CD4-positive, alpha-beta T cell treated with Interleukin-21 for 1 hour (primary cell): ENCODE measurements at regions not wholly inside any gene's neighbourhood (a gene's known extent, or its start where the extent isn't known, plus 50 kb on each side); places are given as distances from the start of the nearest gene placed in this dataset.
"Not testable (repeated sequence)": the region's sequence is repeated elsewhere in the genome, so short reads cannot be mapped to it uniquely, and the experiment has no call there.

ENCODE experiments used
- DNase-seq: peaks from one replicate; pipeline ENCODE4 v3.0.0-alpha.2; 2020

DNA sequence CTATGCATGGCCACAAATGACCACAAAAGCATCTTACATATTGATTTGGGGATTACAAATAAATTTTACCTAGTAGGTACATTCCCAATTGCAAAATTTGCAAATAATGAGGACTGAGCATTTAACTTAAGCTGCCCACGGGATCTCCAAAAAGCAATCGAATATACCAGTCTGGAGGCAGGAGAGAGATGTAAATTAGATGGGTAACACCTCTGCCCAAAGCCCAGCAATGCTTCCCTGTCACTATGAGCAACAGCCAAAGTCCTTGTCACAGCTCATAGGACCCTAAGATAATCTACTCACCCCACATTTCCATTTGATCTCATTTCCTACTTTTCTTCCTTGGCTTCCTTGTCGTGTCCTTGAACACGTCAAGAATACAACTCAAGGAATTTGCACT is 172.2 kb downstream of the SUCLG1 start:
- DNase-seq = no peak

DNA sequence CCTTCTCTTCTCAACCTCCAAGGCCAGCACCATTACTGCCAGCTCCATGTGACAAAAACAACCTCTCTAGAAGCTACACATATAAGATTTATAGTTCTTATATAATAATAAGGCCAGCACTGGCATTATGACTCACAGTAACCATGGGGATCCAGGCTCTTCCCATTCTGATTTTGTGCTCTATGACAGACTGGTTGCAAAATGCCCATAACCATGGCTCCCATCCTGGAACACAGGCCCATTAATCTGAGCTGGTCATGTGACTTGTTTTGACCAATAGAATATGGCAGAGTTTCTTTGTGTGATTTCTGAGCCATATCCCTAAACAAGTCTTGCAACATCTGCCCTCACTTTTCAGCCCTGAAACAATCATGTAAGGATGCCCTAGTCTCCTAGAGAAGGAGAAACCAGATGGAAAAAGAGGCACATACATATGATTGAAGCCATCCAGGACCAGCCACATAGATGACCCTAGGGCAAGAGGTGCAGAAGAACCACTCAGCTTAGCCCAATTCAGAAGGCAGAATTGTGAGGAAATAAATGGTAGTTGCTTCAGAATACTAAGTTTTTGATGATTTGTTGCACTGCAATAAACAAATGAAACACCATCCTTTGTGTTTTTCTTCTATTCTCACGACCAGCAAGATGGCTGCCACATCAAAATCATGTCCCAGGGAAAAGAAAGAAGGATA is 173.9 kb downstream of the SUCLG1 start:
- DNase-seq = no peak

DNA sequence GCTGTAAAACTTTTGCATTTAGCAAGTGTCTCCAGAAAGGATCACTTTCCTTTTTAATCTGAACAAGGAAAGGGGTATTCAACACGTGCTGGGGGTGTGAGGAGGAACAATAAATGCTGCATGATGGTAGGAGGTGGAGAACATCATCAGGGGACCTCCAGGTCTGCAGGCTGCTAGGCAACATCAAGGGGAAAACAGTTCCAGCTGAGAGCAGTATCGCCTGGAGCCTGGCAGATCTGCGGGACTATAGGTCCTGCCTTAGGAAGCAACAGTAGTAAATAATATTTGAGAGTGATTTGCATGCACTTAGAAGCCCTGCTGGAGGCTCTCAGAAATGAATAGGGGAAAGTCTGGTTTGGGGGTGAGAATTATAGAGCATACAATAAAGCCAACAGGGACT is 175.6 kb downstream of the SUCLG1 start:
- DNase-seq = no peak

DNA sequence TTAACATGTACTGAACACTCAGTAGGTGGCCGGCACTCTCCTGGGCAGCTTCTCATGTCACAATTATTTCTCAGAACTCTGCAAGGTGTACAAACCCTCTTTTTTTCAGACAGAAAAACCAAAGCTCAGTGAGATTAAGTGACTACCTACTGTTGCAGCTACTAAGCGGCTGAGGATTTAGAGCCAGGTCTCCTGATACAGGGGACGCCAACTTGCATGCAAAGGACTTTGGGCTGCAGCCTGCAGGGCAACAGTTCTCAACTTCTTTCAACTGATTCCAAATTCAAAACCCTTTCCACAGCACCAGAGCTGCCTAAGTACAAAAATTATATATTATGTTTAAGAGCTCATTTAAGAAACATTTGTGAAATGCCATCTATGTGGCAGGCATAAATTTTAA is 177.6 kb downstream of the SUCLG1 start:
- DNase-seq = no peak

DNA sequence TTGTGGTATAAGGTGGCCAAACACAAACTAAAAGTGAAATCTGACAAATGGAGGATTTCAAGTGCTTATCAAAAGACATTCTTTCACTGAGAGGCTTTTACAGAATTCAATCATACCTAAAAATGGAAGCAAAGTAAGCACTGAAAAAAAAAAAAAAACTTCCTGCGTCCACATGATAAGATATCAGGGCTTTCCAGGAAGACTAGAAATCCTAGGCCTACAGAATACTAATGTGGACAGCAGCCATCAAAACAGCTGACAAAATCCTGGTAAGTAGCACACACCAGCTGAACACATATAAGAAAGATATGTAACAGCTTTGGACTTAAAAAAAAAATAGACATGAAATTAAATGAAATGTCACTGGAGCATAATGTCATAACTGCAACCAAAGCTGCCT is 178.2 kb downstream of the SUCLG1 start:
- no peak for DNase-seq

DNA sequence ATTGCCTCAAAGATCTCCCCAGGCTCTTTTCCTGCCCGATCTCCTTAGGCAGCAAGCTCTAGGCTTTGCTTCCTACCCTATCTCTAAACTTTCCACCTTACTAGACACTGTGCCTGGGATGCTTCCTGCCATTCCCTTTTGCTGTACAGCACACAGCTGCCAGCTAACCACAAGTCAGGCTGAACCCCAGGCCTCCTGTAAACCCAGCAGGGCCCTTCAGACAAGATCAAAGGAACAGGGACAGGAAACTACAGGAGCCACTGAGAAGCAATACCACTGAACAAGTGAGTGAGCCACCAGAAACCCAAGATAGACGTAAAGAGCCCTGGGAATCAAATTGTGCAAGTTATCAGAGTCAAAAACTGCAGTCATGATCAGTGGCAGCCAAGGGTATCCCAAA is 180.7 kb downstream of the SUCLG1 start:
- no peak for DNase-seq

DNA sequence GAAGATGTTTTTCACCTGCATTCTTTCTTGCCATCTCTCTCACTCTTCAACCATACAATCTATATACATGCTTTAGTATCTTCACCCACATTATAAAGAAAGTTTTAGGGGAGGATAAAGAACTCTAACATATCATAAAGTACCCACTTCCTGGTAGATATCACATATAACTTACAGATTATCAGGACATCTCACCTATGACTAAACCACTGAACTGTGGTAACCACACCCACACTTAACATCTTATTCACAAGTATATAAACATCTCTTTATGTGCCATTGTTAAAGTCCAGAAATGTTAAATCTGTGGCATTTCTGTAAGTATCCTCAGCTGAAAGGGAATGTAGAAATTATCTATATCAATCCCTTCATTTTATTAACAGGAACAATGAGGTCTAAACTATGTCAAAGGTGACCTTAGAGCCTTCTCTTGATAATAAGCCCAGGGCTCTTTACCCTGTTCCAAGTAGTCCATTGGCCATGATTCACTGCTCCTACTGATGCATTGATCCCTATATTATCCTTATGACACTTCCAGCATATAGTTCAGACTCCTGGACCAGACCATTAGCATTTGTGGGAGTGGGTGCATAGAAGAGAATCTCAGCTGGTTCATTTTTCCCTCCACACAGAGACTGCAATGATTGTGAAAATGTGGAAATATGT is 182.4 kb downstream of the SUCLG1 start:
- DNase-seq = no peak

DNA sequence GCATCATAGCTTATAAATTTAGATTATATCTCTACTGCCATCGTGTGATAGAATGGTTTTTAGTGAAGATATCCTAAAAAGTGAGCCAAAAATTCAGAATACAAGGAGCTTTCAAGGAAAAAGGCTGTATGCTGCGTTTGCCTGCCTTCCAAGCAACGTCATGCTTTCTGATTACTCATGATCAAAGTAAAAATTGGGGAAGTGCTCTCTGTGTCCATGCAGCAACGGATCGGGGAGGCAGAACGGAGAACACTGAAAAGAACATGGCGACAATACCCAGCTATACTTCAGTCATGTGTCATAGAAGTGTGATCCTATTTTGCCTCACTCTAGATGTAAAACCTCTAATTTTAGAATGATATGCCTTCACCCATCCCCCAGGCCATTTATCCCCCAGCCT is 185.7 kb downstream of the SUCLG1 start:
- no peak for DNase-seq

DNA sequence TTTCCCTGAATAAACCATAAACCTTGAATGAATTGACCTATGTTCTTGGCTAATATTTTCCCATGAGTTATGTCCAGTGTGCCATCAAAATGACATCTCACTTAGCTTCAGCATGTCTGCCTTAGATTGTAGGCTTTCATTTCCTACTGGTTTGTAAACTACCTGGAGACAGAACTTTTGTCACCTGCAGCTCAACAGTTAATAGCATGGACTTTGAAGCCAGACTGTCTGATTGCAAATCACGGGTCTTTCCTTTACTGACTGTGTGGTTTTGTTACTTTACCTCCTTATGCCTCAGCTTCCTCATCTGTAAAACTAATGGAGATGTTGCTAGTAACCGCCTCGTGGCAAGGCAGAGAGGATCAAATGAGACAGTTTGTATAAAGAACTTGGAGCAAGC is 187.1 kb downstream of the SUCLG1 start:
- DNase-seq = no peak

DNA sequence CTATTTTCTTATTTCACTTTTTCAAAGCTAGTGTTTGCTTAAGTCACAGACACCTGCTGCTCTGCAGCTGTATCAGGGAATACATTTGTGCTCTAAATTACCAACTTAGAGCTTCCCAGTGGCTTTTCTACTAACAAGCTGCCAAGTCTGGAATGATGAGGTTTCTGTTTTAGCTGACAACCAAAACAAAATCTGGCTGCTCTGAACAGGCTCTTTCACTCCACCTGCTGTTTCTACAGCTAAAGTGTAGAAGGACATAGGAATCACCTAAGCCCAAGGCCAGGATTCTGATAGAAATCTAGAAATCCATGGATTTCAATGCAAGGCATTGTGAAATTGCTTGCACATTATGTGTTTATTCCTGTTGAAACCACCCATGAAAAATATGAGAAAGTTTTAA is 201.2 kb downstream of the SUCLG1 start:
- DNase-seq = no peak

DNA sequence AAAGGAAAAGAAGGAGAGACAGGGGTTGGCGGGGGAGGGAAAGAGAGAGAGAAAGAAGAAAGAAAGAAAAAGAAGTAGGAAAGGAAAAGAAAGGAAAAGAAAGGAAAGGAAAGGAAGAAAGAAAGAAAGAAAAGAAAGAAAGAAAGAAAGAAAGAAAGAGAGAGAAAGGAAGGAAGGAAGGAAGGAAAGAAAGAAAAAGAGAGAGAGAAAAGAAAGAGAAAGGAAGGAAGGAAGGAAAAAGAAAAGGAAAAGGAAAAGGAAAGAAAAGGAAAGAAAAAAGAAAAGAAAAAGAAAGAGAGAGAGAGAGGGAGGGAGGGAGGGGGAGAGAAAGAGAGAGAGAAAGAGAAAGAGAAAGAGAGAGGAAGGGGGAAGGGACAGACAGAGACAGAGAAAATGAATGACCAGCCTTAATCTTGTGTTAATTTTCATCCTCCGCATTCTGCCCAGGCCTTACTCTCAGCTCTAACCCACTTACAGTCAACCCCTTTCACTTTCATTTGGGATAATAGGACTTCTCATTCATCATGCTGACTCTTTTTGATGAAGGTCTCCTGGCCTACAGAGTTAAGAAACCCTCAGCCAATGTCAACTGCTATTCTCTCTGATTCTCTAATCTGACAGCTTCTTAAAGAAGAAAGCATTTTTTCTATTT is 207.3 kb downstream of the SUCLG1 start:
- no peak for DNase-seq

DNA sequence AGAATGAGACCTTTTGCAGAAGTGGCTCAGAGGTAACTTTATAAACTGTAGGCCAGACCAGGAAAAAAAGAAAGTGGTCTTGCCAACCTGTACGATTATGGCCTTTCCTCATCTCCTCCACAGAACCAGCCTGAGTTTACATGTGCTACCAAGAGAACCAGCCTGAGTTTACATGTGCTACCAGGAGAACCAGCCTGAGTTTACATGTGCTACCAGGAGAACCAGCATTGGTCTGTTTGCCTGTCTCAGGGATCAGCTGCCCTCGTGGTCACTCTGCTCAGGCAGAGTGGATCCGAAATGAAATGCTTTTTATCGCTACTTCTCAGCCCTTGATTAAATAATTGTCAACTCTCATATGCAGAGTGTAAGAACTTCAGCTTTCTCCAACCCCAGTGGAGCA is 209.9 kb downstream of the SUCLG1 start:
- DNase-seq = no peak

DNA sequence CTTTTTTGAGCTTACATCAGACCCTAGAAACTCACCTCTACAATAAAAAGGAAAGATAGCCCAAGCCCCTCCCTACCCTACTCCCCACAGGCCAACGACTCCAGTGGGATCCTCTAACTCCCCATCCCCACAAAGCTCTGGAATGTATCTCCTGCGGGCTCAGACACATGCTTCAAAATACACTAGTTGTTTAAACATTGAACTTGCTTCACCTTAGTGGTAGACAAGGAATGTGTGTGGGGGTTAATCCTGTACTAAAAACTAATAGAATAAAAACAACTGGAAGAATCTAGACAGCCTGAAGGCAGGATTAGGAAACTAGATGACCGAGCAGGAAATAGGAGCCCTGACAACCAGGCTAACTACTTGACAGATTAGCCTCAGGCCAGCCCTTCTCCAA is 211.5 kb downstream of the SUCLG1 start:
- DNase-seq = no peak

DNA sequence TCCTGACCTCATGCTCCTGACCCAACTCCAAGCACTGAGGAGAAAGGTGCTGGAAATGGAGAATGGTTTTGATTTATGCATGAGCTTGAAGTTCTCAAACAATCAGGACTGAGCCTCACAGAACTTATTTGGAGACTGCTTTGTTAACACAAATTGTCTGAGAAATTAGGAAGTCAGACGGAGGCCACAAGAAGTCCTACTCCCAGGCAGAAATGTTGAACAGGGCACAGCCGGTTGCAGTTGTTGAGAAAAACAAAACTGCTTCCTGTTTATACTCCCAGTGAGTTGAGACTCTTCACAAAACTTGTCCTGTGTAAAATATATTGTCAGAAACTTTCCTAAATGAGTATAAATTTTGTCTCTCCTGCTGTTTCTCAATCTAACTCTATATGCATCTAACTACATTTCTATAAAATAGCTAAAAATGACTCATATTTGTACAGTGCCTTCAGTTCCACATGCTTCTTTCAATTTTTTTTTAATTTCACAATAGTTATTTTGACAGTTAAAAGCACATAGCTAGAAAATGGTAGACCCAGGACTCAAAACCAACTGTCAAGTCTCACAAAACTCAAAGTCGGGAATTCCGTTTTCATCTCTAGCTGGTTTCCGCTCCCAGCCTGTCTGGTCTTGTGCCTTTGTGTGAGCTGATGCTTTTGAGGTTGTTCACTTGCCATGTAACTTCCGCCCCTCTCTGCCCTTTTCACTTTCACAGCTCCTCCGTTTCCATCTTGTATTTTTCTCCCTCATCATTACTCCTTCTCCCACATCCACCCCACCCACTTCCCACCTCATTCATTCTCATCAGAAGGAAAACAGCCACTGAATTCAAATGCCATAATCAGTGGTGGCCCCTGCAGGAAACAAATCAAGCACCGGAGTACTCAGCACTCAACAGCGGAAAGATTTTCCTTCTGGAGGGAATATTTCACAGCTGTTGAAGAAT is 215.0 kb downstream of the SUCLG1 start:
- no peak for DNase-seq

DNA sequence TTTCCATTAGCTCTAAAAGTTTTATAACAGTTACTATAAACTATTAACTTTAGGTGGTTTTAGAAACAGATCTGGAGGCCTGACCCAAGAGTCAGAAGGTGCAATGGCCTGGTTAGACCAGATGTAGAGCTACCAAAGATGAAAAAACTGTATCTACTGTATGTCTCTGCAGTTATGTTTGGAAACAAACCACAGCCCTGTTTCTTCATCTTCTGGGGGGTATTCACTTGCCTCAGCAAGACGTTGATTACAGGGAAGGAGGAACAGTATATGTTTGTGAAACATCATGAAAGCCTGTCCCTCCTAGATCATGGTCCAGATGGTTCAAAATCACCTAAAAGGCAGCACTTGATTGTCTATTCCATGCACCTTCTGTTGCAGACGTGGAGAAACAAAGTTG is 220.2 kb downstream of the SUCLG1 start:
- DNase-seq = no peak

DNA sequence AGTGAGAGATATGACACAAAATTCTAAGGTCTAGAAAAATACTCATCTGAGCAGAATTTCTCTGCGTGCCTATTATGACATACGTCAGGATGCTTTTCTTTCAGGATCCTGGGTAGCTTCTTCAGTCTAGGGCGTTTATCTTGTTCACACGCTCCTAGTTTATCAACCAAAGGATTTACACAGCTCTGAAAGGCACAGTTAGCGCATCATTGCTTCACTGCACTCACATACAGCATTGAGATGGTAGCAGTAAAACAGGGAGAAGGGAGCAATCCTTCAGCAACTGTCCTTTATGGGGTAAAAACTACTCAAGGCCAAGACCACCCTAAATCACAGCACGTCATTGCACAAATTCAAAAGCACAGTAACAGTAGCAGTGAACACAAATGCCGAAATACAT is 222.8 kb downstream of the SUCLG1 start:
- DNase-seq = no peak

DNA sequence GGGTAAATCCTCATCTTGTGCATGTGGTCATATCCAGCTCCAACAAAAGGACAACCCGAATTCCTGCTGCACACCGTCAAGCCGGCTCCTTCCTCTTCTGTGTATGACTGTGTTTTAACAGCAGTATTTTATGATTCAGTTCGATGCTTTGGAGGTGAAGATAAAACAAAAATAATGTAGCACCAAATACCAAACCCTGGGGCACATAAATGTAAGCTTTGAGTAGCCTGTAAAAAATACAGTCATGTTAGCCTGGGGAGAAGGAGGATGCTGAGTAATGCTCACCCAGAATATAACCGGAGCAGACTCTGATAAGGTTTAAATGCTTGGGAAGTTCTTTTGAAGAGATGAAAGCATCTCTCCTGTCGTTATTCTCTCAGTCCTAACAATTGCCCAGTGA is 225.0 kb downstream of the SUCLG1 start:
- DNase-seq = no peak

DNA sequence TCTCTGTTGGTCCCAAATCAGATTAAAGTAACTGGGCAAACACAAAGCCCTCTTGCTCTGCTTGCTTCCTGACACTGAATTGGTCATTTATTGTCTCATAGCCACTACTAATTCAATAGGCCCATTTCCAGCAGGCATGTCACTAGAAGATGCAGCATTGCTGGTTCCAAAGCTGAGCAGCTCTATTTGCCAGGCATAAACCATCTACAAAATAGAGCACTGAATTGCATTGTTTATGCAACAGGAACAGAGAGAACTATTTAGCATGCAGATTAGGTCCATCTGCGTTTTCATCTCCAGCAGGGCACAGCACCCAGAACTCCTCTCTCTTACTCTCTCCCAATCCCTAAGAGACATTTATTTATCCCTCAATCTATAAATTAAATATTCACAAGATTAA is 227.6 kb downstream of the SUCLG1 start:
- DNase-seq = no peak

DNA sequence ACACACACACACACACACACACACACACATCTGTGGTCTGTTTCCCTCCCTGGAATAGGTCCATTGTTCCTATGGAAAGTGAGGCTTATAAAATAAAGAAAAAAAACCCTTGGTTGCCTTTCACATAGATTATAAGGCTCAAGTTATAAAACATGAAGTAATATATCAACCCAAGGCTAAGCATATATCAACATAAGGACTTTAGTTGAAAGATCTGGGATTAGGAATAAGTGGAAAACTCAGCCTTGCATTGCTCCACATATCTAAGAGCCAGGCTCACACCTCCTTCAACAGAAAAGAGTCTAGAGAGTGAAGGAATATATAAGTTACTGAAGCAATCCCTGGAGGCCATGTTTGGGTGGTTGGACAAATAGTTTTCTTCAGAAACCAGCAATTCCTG is 235.0 kb downstream of the SUCLG1 start:
- no peak for DNase-seq

DNA sequence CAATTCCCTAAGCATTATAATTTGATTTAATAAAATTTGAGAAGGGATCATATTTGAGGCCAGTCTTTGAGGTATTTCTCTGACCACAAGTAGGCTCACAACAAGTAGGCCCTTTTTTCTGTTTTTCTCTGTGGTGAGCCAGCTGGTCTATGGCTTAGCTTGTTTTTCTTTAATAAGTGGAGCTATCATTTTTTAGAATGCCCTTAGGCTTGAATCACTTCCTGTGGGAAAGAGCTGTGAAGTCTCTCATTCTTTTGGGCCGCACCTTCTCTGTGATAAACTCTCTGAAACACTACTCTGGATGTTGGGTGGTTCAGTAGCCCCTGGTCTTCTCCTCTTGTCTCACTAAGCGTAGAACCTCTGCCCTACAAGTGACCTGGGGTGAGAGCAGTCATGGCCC is 235.9 kb downstream of the SUCLG1 start:
- no peak for DNase-seq

DNA sequence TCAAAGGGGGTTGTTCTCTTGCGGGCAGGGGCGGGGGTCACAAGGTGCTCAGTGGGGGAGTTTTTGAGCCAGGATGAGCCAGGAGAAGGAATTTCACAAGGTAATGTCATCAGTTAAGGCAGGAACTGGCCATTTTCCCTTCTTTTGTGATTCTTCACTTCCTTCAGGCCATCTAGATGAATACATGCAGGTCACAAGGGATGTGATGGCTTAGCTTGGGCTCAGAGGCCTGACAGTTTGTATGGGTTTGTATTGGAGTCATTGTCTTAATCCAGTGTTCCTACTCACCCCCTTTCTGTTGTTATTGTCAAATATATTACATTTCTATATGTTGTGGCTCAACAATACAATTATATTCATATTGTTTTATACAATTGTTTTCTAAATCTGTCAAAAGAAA is 238.0 kb downstream of the SUCLG1 start:
- DNase-seq = not testable (repeated sequence)

DNA sequence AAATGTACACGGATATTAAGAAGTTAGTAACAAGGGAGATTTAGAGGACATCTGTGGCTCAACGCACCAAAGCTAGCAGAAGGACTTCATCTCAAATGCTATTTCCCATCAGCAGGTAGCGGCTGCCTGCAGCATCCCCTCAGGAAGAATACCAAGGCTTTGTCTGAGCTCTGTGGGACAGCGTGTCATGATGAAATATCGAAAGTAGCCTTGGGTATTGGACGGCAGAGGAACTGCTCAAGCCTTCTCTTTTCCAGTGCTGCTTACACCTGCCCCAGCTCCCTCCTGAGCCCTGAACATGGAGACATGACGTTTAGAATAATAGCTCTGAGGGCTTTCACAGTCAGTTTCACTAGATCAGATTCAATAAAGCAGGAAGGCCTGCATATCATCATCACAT is 241.6 kb downstream of the SUCLG1 start:
- DNase-seq = no peak

DNA sequence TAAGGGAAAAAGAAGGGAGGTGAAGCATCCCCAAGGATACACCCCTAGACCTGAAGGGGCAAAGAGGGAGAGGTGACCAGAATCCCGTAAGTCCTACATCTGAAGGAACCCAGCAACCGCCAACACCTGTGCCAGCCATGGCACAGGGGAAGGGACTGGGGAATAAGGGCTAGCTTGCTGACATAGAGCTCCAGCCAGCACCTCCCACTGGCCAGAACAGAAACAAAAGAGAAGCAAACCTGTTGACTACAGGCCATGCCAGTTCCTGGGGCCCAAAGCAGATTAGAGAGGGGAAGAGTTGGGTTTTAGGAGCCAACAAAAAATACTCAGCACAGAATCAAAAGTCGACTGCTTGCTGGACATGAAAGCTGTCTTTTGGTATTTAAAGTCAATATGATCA is 244.6 kb downstream of the SUCLG1 start:
- no peak for DNase-seq
